ENCODE measurements at regions not wholly inside any gene's neighbourhood (a gene's known extent, or its start where the extent isn't known, plus 50 kb on each side); places are given as distances from the start of the nearest gene placed in this dataset.

- Histone ChIP-seq H2BK12ac (ENCODE audit: low read length) (no peak overlapping the region), H3K18ac (ENCODE audit: low read length) (no peak overlapping the region), H3K36me3 (replicated peaks in 1 of 2; ENCODE audit: control insufficient read depth in 2 of 2, insufficient read depth in 2 of 2, low read length in 2 of 2) (no peaks in the 10 kb centered on the region), H3K23ac (ENCODE audit: low read depth, low read length, poor library complexity) (no peak overlapping the region), H2BK15ac (ENCODE audit: low read length) (no peak overlapping the region), H2AFZ (ENCODE audit: low read length) (no peak overlapping the region), H4K91ac (ENCODE audit: low read depth, low read length, poor library complexity) (no peak overlapping the region), H3K4ac (ENCODE audit: low read length) (no peak overlapping the region), H3K4me3 (ENCODE audit: low read length in 2 of 2) (no peak overlapping the region), H3K4me2 (ENCODE audit: insufficient read depth, low read length, poor library complexity, severe bottlenecking) (no peak overlapping the region), H3K9me3 (replicated peaks in 1 of 2; ENCODE audit: control insufficient read depth in 2 of 2, insufficient read depth in 1 of 2, low read depth in 1 of 2, low read length in 2 of 2) (no peaks in the 10 kb centered on the region), H3K14ac (ENCODE audit: low read length) (no peak overlapping the region), H2BK120ac (ENCODE audit: low read depth, low read length) (no peak overlapping the region), H4K8ac (ENCODE audit: low read depth, low read length) (no peak overlapping the region), H3K27ac (replicated peaks; ENCODE audit: low read length) (no peak overlapping the region), H2AK5ac (ENCODE audit: low read depth, low read length) (no peak overlapping the region), H3K4me1 (ENCODE audit: control insufficient read depth in 2 of 2, insufficient read depth in 1 of 2, low read depth in 1 of 2, low read length in 2 of 2) (peaks cover 0 to 4% of the 10 kb centered on the region in 2 donors), H3K9ac (ENCODE audit: low read depth, low read length, poor library complexity) (no peak overlapping the region), H3K79me1 (ENCODE audit: low read depth, low read length) (no peaks in the 10 kb centered on the region), H2BK5ac (ENCODE audit: low read length) (no peak overlapping the region), H3K27me3 (ENCODE audit: control insufficient read depth in 3 of 3, insufficient read depth in 3 of 3, low read depth in 1 of 3, low read length in 3 of 3) (no peaks in the 10 kb centered on the region)
- no peak for DNase-seq (ENCODE audit: low spot score)
These were observed 288.5 kb upstream of the MME start for GRCh38 chr3:154791611-154792010.

DNA sequence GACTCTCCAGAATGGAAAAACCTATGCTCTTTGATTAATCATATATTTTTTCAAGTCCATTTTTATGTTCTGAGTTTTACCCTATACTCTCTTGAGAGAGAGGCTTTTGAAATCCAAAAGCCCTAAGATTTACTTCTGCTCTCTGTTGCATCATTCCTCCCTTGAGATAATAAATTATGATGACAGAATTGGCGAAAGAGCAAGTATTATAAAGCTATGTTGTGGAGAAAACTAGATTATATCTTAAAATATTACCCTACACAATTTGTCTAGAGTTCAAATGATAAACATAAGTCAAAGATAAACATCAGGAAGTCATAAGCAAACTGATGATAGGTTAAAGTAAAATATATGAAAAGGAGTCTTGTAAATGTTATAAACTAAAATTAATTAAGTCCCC lies 293.4 kb upstream of the MME start:
- no CpG with 5 or more reads among the region's 1 CpG for WGBS, 2 donors (ENCODE audit: extremely low coverage in 2 of 2, insufficient read length in 2 of 2, insufficient replicate concordance in 1 of 2)
- Histone ChIP-seq H4K91ac (ENCODE audit: low read depth, low read length, poor library complexity) (no peak overlapping the region), H3K4me1 (ENCODE audit: control insufficient read depth in 2 of 2, insufficient read depth in 1 of 2, low read depth in 1 of 2, low read length in 2 of 2) (peaks cover 0 to 2% of the 10 kb centered on the region in 2 donors), H2BK5ac (ENCODE audit: low read length) (no peak overlapping the region), H3K27ac (replicated peaks; ENCODE audit: low read length) (no peak overlapping the region), H2BK12ac (ENCODE audit: low read length) (no peak overlapping the region), H2AK5ac (ENCODE audit: low read depth, low read length) (no peak overlapping the region), H3K4ac (ENCODE audit: low read length) (no peak overlapping the region), H3K4me2 (ENCODE audit: insufficient read depth, low read length, poor library complexity, severe bottlenecking) (no peak overlapping the region), H3K27me3 (ENCODE audit: control insufficient read depth in 3 of 3, insufficient read depth in 3 of 3, low read depth in 1 of 3, low read length in 3 of 3) (no peaks in the 10 kb centered on the region), H2AFZ (ENCODE audit: low read length) (no peak overlapping the region), H3K36me3 (replicated peaks in 1 of 2; ENCODE audit: control insufficient read depth in 2 of 2, insufficient read depth in 2 of 2, low read length in 2 of 2) (no peaks in the 10 kb centered on the region), H3K23ac (ENCODE audit: low read depth, low read length, poor library complexity) (no peak overlapping the region), H3K4me3 (ENCODE audit: low read length in 2 of 2) (no peak overlapping the region), H3K9me3 (replicated peaks in 1 of 2; ENCODE audit: control insufficient read depth in 2 of 2, insufficient read depth in 1 of 2, low read depth in 1 of 2, low read length in 2 of 2) (no peaks in the 10 kb centered on the region), H2BK120ac (ENCODE audit: low read depth, low read length) (no peak overlapping the region), H3K9ac (ENCODE audit: low read depth, low read length, poor library complexity) (no peak overlapping the region), H4K8ac (ENCODE audit: low read depth, low read length) (no peak overlapping the region), H2BK15ac (ENCODE audit: low read length) (no peak overlapping the region), H3K18ac (ENCODE audit: low read length) (no peak overlapping the region), H3K79me1 (ENCODE audit: low read depth, low read length) (no peaks in the 10 kb centered on the region), H3K14ac (ENCODE audit: low read length) (no peak overlapping the region)
- DNase-seq (ENCODE audit: low spot score) = no peak

DNA sequence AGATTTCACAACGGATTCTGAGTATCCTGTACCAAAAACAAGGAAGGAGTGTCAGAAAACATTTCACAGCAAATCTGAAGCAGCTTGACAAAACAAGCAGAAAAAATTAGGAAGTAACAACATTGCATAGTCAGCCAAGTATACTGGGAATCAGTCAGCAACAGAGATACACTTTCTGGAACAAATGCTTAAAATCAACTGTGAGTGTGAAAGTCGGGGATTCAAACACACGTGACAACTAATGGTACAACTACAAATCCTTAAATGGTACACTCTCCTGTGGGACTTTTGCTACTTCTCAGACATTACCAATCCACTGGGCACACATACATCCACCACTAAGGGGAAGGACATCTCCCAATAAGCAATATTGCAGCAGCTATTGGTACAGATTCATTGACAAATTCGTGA lies 296.6 kb upstream of the MME start:
- Histone ChIP-seq H2AFZ (ENCODE audit: low read length) (no peak overlapping the region), H2BK12ac (ENCODE audit: low read length) (no peak overlapping the region), H3K23ac (ENCODE audit: low read depth, low read length, poor library complexity) (no peak overlapping the region), H2AK5ac (ENCODE audit: low read depth, low read length) (no peak overlapping the region), H3K27me3 (ENCODE audit: control insufficient read depth in 3 of 3, insufficient read depth in 3 of 3, low read depth in 1 of 3, low read length in 3 of 3) (no peaks in the 10 kb centered on the region), H4K91ac (ENCODE audit: low read depth, low read length, poor library complexity) (no peak overlapping the region), H2BK15ac (ENCODE audit: low read length) (no peak overlapping the region), H3K27ac (replicated peaks; ENCODE audit: low read length) (no peak overlapping the region), H3K4me2 (ENCODE audit: insufficient read depth, low read length, poor library complexity, severe bottlenecking) (no peak overlapping the region), H3K9ac (ENCODE audit: low read depth, low read length, poor library complexity) (no peak overlapping the region), H3K18ac (ENCODE audit: low read length) (no peak overlapping the region), H3K4ac (ENCODE audit: low read length) (no peak overlapping the region), H4K8ac (ENCODE audit: low read depth, low read length) (no peak overlapping the region), H2BK5ac (ENCODE audit: low read length) (no peak overlapping the region), H3K4me3 (ENCODE audit: low read length in 2 of 2) (no peak overlapping the region), H3K36me3 (replicated peaks in 1 of 2; ENCODE audit: control insufficient read depth in 2 of 2, insufficient read depth in 2 of 2, low read length in 2 of 2) (no peaks in the 10 kb centered on the region), H3K79me1 (ENCODE audit: low read depth, low read length) (no peaks in the 10 kb centered on the region), H3K4me1 (ENCODE audit: control insufficient read depth in 2 of 2, insufficient read depth in 1 of 2, low read depth in 1 of 2, low read length in 2 of 2) (peaks cover 0 to 2% of the 10 kb centered on the region in 2 donors), H2BK120ac (ENCODE audit: low read depth, low read length) (no peak overlapping the region), H3K14ac (ENCODE audit: low read length) (no peak overlapping the region), H3K9me3 (replicated peaks in 1 of 2; ENCODE audit: control insufficient read depth in 2 of 2, insufficient read depth in 1 of 2, low read depth in 1 of 2, low read length in 2 of 2) (no peaks in the 10 kb centered on the region)
- no CpG with 5 or more reads among the region's 4 CpGs for WGBS, 2 donors (ENCODE audit: extremely low coverage in 2 of 2, insufficient read length in 2 of 2, insufficient replicate concordance in 1 of 2)
- no peak for DNase-seq (ENCODE audit: low spot score)

DNA sequence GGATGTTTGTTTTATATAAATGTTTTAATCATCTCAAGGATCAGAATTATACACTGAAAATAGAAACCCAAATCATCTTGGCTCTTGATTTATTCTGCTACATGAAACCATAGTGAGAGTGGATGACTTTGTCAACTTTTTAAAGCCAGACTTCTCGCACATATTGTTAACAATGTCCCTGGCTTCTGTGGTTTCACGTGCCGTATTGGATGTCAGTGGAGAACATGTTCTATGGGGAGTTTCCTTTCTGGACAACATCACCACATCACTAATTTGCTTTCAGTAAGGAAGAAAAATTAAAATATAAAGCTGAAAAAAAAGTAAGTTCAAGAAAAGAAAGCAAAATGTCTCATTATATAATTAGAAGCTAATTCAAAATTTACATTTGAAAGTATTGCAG lies 297.1 kb upstream of the MME start:
- H3K23ac ChIP-seq (ENCODE audit: low read depth, low read length, poor library complexity) = no peak overlapping the region
- H4K91ac ChIP-seq (ENCODE audit: low read depth, low read length, poor library complexity) = no peak overlapping the region
- H2BK15ac ChIP-seq (ENCODE audit: low read length) = no peak overlapping the region
- H3K9me3 ChIP-seq (replicated peaks in 1 of 2; ENCODE audit: control insufficient read depth in 2 of 2, insufficient read depth in 1 of 2, low read depth in 1 of 2, low read length in 2 of 2) = no peaks in the 10 kb centered on the region
- no peak overlapping the region for H2AK5ac ChIP-seq (ENCODE audit: low read depth, low read length)
- no peak overlapping the region for H2BK12ac ChIP-seq (ENCODE audit: low read length)
- no peaks in the 10 kb centered on the region for H3K79me1 ChIP-seq (ENCODE audit: low read depth, low read length)
- H2AFZ ChIP-seq (ENCODE audit: low read length) = no peak overlapping the region
- no peak overlapping the region for H3K9ac ChIP-seq (ENCODE audit: low read depth, low read length, poor library complexity)
- no peak for DNase-seq (ENCODE audit: low spot score)
- no peak overlapping the region for H2BK5ac ChIP-seq (ENCODE audit: low read length)
- H3K14ac ChIP-seq (ENCODE audit: low read length) = no peak overlapping the region
- no peak overlapping the region for H3K18ac ChIP-seq (ENCODE audit: low read length)
- H3K4me1 ChIP-seq (ENCODE audit: control insufficient read depth in 2 of 2, insufficient read depth in 1 of 2, low read depth in 1 of 2, low read length in 2 of 2) = peaks cover 0 to 2% of the 10 kb centered on the region in 2 donors
- H3K4ac ChIP-seq (ENCODE audit: low read length) = no peak overlapping the region
- no CpG with 5 or more reads among the region's 3 CpGs for WGBS, 2 donors (ENCODE audit: extremely low coverage in 2 of 2, insufficient read length in 2 of 2, insufficient replicate concordance in 1 of 2)
- no peaks in the 10 kb centered on the region for H3K36me3 ChIP-seq (replicated peaks in 1 of 2; ENCODE audit: control insufficient read depth in 2 of 2, insufficient read depth in 2 of 2, low read length in 2 of 2)
- no peaks in the 10 kb centered on the region for H3K27me3 ChIP-seq (ENCODE audit: control insufficient read depth in 3 of 3, insufficient read depth in 3 of 3, low read depth in 1 of 3, low read length in 3 of 3)
- H3K27ac ChIP-seq (replicated peaks; ENCODE audit: low read length) = no peak overlapping the region
- no peak overlapping the region for H2BK120ac ChIP-seq (ENCODE audit: low read depth, low read length)
- no peak overlapping the region for H4K8ac ChIP-seq (ENCODE audit: low read depth, low read length)
- no peak overlapping the region for H3K4me2 ChIP-seq (ENCODE audit: insufficient read depth, low read length, poor library complexity, severe bottlenecking)
- H3K4me3 ChIP-seq (ENCODE audit: low read length in 2 of 2) = no peak overlapping the region
